CD4-positive, alpha-beta memory T cell (primary cell): ENCODE measurements at regions not wholly inside any gene's neighbourhood (a gene's known extent, or its start where the extent isn't known, plus 50 kb on each side); places are given as distances from the start of the nearest gene placed in this dataset.

Source experiments
- CTCF ChIA-PET: fragments of 350-600 bp; sonication (Branson Sonifier 250); formaldehyde crosslinking; loops from one replicate; lab custom pipeline; 2021; ENCODE audit warnings: inconsistent platforms; ENCODE audit not compliant: partially characterized antibody; lab: Charles Lee
- POLR2A ChIA-PET: fragments of 350-600 bp; sonication (Branson Sonifier 250); formaldehyde crosslinking; loops from one replicate; lab custom pipeline; 2021; ENCODE audit not compliant: partially characterized antibody; lab: Charles Lee
- DNase-seq, 5 donors: peaks; one replicate each; pipeline versions ENCODE4 v3.0.0 to v3.0.0-alpha.2; 2020 to 2022; ENCODE audit warnings: mixed read lengths in 1 of 5
- H3K27ac ChIP-seq: one replicate; pipeline ENCODE4 v1.7.0; 2013; ENCODE audit warnings: low read depth, low read length
- H3K27me3 ChIP-seq: 2 replicates; pipeline ENCODE4 v1.7.0; 2013; ENCODE audit warnings: mild to moderate bottlenecking, low read length, moderate library complexity; ENCODE audit not compliant: insufficient read depth
- H3K36me3 ChIP-seq: 2 replicates; pipeline ENCODE4 v1.7.0; 2013; ENCODE audit warnings: mild to moderate bottlenecking, low read length, moderate library complexity; ENCODE audit not compliant: insufficient read depth
- H3K4me1 ChIP-seq: 2 replicates; pipeline ENCODE4 v1.7.0; 2013; ENCODE audit warnings: mild to moderate bottlenecking, low read length, moderate library complexity; ENCODE audit not compliant: insufficient read depth
- H3K4me3 ChIP-seq, 2 donors: one replicate each; pipeline ENCODE4 v1.7.0; 2013; ENCODE audit warnings: low read length in 2 of 2, mild to moderate bottlenecking in 1 of 2
- H3K9me3 ChIP-seq, 2 donors: one replicate each; pipeline ENCODE4 v1.7.0; 2013; ENCODE audit warnings: low read length in 2 of 2, control low read depth in 1 of 2; ENCODE audit not compliant: control insufficient read depth in 1 of 2
- H3K27ac Mint-ChIP-seq, 7 donors: one replicate each; pipeline ENCODE4 v1.8.0; 2020 to 2021; ENCODE audit warnings: mixed read lengths in 7 of 7, mild to moderate bottlenecking in 6 of 7, inconsistent platforms in 3 of 7, moderate library complexity in 3 of 7
- H3K27me3 Mint-ChIP-seq, 2 donors: one replicate each; pipeline ENCODE4 v1.8.0; 2020 to 2021; ENCODE audit warnings: mixed read lengths in 2 of 2
- H3K36me3 Mint-ChIP-seq, 2 donors: one replicate each; pipeline ENCODE4 v1.8.0; 2020 to 2021; ENCODE audit warnings: mixed read lengths in 2 of 2, inconsistent platforms in 1 of 2, mild to moderate bottlenecking in 1 of 2
- H3K4me1 Mint-ChIP-seq, 4 donors: one replicate each; pipeline ENCODE4 v1.8.0; 2020 to 2021; ENCODE audit warnings: mixed read lengths in 4 of 4, mild to moderate bottlenecking in 1 of 4
- H3K4me3 Mint-ChIP-seq, 8 donors: one replicate each; pipeline ENCODE4 v1.8.0; 2020 to 2021; ENCODE audit warnings: mixed read lengths in 8 of 8, mild to moderate bottlenecking in 7 of 8, moderate library complexity in 6 of 8, inconsistent platforms in 3 of 8
- H3K9me3 Mint-ChIP-seq, 8 donors: one replicate each; pipeline ENCODE4 v1.8.0; 2020 to 2021; ENCODE audit warnings: mixed read lengths in 8 of 8, mild to moderate bottlenecking in 5 of 8, inconsistent platforms in 3 of 8, moderate library complexity in 1 of 8
- intact Hi-C: fragments of 100-400 bp; cut with micrococcal nuclease; formaldehyde crosslinking; loops from one replicate; pipeline ENCODE4 v1.15.1; 2023

GRCh38 chr21:41627428-41627827, 119.5 kb upstream of the TMPRSS2 start:
- Mint-ChIP-seq H3K27ac (no peak overlapping the region), H3K36me3 (no peaks in the 10 kb centered on the region), H3K9me3 (peaks cover 0 to 5% (median 0%) of the 10 kb centered on the region in 8 donors), H3K4me3 (no peak overlapping the region), H3K27me3 (peaks cover 11 to 33% of the 10 kb centered on the region in 2 donors), H3K4me1 (no peaks in the 10 kb centered on the region)
- no peaks in the 10 kb centered on the region for H3K9me3 ChIP-seq
- no peak for DNase-seq
- POLR2A ChIA-PET, result no interaction called here
- H3K27me3 ChIP-seq, result no peaks in the 10 kb centered on the region
- no peak overlapping the region for H3K4me3 ChIP-seq
- intact Hi-C loops, result no loop called here
- no peaks in the 10 kb centered on the region for H3K4me1 ChIP-seq
- CTCF ChIA-PET, result no interaction called here
- no peak overlapping the region for H3K27ac ChIP-seq
- no peaks in the 10 kb centered on the region for H3K36me3 ChIP-seq

- Mint-ChIP-seq H3K9me3 (peaks cover 0 to 3% (median 0%) of the 10 kb centered on the region in 8 donors), H3K27me3 (peaks cover 8 to 36% of the 10 kb centered on the region in 2 donors), H3K36me3 (no peaks in the 10 kb centered on the region), H3K27ac (no peak overlapping the region), H3K4me1 (no peaks in the 10 kb centered on the region), H3K4me3 (no peak overlapping the region)
- POLR2A ChIA-PET, result no interaction called here
- no peaks in the 10 kb centered on the region for H3K9me3 ChIP-seq
- DNase-seq, result no peak
- no peak overlapping the region for H3K27ac ChIP-seq
- intact Hi-C loops, result no loop called here
- CTCF ChIA-PET, result no interaction called here
- no peaks in the 10 kb centered on the region for H3K4me1 ChIP-seq
- H3K36me3 ChIP-seq, result no peaks in the 10 kb centered on the region
- no peaks in the 10 kb centered on the region for H3K27me3 ChIP-seq
- H3K4me3 ChIP-seq, result no peak overlapping the region
Measured at GRCh38 chr21:41626021-41626420, 118.1 kb upstream of the TMPRSS2 start.

GRCh38 chr21:41625428-41625827, 117.5 kb upstream of the TMPRSS2 start:
- CTCF ChIA-PET, result no interaction called here
- Histone ChIP-seq H3K36me3 (no peaks in the 10 kb centered on the region), H3K9me3 (no peaks in the 10 kb centered on the region), H3K27ac (no peak overlapping the region), H3K4me3 (no peak overlapping the region), H3K27me3 (no peaks in the 10 kb centered on the region), H3K4me1 (no peaks in the 10 kb centered on the region)
- no peak for DNase-seq
- Mint-ChIP-seq H3K4me1 (no peaks in the 10 kb centered on the region), H3K9me3 (peaks cover 0 to 3% (median 0%) of the 10 kb centered on the region in 8 donors), H3K4me3 (no peak overlapping the region), H3K36me3 (no peaks in the 10 kb centered on the region), H3K27ac (no peak overlapping the region), H3K27me3 (peaks cover 10 to 39% of the 10 kb centered on the region in 2 donors)
- intact Hi-C loops, result no loop called here
- POLR2A ChIA-PET, result no interaction called here

GRCh38 chr21:41624674-41625310, 116.8 kb upstream of the TMPRSS2 start:
- Histone ChIP-seq H3K27me3 (no peaks in the 10 kb centered on the region), H3K27ac (no peak overlapping the region), H3K4me3 (no peak overlapping the region), H3K9me3 (no peaks in the 10 kb centered on the region), H3K4me1 (no peaks in the 10 kb centered on the region), H3K36me3 (no peaks in the 10 kb centered on the region)
- Mint-ChIP-seq H3K36me3 (no peaks in the 10 kb centered on the region), H3K27me3 (peaks cover 10 to 42% of the 10 kb centered on the region in 2 donors), H3K27ac (no peak overlapping the region), H3K4me1 (no peaks in the 10 kb centered on the region), H3K9me3 (peaks cover 0 to 3% (median 0%) of the 10 kb centered on the region in 8 donors), H3K4me3 (no peak overlapping the region)
- POLR2A ChIA-PET, result no interaction called here
- DNase-seq, result no peak
- CTCF ChIA-PET, result no interaction called here
- intact Hi-C loops, result no loop called here

GRCh38 chr21:41623945-41624344, 116.0 kb upstream of the TMPRSS2 start:
- H3K36me3 ChIP-seq, result no peaks in the 10 kb centered on the region
- no peak for DNase-seq
- no peak overlapping the region for H3K27ac ChIP-seq
- no peaks in the 10 kb centered on the region for H3K27me3 ChIP-seq
- no peaks in the 10 kb centered on the region for H3K9me3 ChIP-seq
- no peaks in the 10 kb centered on the region for H3K4me1 Mint-ChIP-seq
- no peaks in the 10 kb centered on the region for H3K36me3 Mint-ChIP-seq
- peaks cover 16 to 43% of the 10 kb centered on the region in 2 donors for H3K27me3 Mint-ChIP-seq
- peaks cover 0 to 3% (median 0%) of the 10 kb centered on the region in 8 donors for H3K9me3 Mint-ChIP-seq
- H3K27ac Mint-ChIP-seq, result no peak overlapping the region
- H3K4me3 Mint-ChIP-seq, result no peak overlapping the region
- H3K4me3 ChIP-seq, result no peak overlapping the region
- H3K4me1 ChIP-seq, result no peaks in the 10 kb centered on the region
- ChIA-PET POLR2A (no interaction called here), CTCF (no interaction called here)
- intact Hi-C loops, result no loop called here

- Histone ChIP-seq H3K36me3 (no peaks in the 10 kb centered on the region), H3K4me3 (no peak overlapping the region), H3K4me1 (no peaks in the 10 kb centered on the region), H3K9me3 (no peaks in the 10 kb centered on the region), H3K27ac (no peak overlapping the region), H3K27me3 (no peaks in the 10 kb centered on the region)
- peaks cover 0 to 2% (median 0%) of the 10 kb centered on the region in 8 donors for H3K9me3 Mint-ChIP-seq
- intact Hi-C loops, result no loop called here
- no peaks in the 10 kb centered on the region for H3K36me3 Mint-ChIP-seq
- no peak overlapping the region for H3K4me3 Mint-ChIP-seq
- no peak for DNase-seq
- ChIA-PET POLR2A (no interaction called here), CTCF (no interaction called here)
- H3K27me3 Mint-ChIP-seq, result peaks cover 14 to 41% of the 10 kb centered on the region in 2 donors
- H3K27ac Mint-ChIP-seq, result no peak overlapping the region
- no peaks in the 10 kb centered on the region for H3K4me1 Mint-ChIP-seq
Measured at GRCh38 chr21:41622831-41623548, 115.0 kb upstream of the TMPRSS2 start.

GRCh38 chr21:41622201-41622600, 114.2 kb upstream of the TMPRSS2 start:
- peaks cover 0 to 2% (median 0%) of the 10 kb centered on the region in 8 donors for H3K9me3 Mint-ChIP-seq
- ChIA-PET POLR2A (no interaction called here), CTCF (no interaction called here)
- no peaks in the 10 kb centered on the region for H3K36me3 ChIP-seq
- H3K27me3 Mint-ChIP-seq, result peaks cover 18 to 37% of the 10 kb centered on the region in 2 donors
- H3K27ac Mint-ChIP-seq, result no peak overlapping the region
- DNase-seq, result no peak
- H3K4me1 Mint-ChIP-seq, result no peaks in the 10 kb centered on the region
- intact Hi-C loops, result no loop called here
- H3K4me3 ChIP-seq, result no peak overlapping the region
- no peaks in the 10 kb centered on the region for H3K27me3 ChIP-seq
- H3K36me3 Mint-ChIP-seq, result no peaks in the 10 kb centered on the region
- H3K27ac ChIP-seq, result no peak overlapping the region
- H3K4me1 ChIP-seq, result no peaks in the 10 kb centered on the region
- H3K9me3 ChIP-seq, result no peaks in the 10 kb centered on the region
- H3K4me3 Mint-ChIP-seq, result no peak overlapping the region
